SH-SY5Y (cell line): ENCODE measurements at regions not wholly inside any gene's neighbourhood (a gene's known extent, or its start where the extent isn't known, plus 50 kb on each side); places are given as distances from the start of the nearest gene placed in this dataset.

Experiments used
- GATA2 ChIP-seq: IDR thresholded peaks from 2 replicates; pipeline ENCODE4 v1.6.1; 2011; ENCODE audit warnings: mild to moderate bottlenecking, low read depth, low read length
- GATA3 ChIP-seq: IDR thresholded peaks from 2 replicates; pipeline ENCODE4 v1.6.1; 2011; ENCODE audit warnings: low read depth, mild to moderate bottlenecking, low read length, moderate library complexity

- TF ChIP-seq GATA2 (no peak), GATA3 (no peak)
Measured at GRCh38 chr20:52302736-52303135, 111.2 kb upstream of the ZFP64 start.
